22Rv1 (cell line): ENCODE measurements at regions not wholly inside any gene's neighbourhood (a gene's known extent, or its start where the extent isn't known, plus 50 kb on each side); places are given as distances from the start of the nearest gene placed in this dataset.

Source experiments
- H3K27ac ChIP-seq: fragments of 450-650 bp; 2 replicates; pipeline ENCODE4 v1.5.1; 2017
- CTCF ChIP-seq: fragments of 450-650 bp; IDR thresholded peaks from 2 replicates; pipeline ENCODE4 v1.5.1; 2017; ENCODE audit warnings: mild to moderate bottlenecking
- ZFX ChIP-seq: fragments of 450-650 bp; IDR thresholded peaks from 2 replicates; pipeline ENCODE4 v1.6.1; 2017; ENCODE audit warnings: antibody characterized with exemption, borderline replicate concordance

GRCh38 chr10:9018195-9019173 is 964.0 kb downstream of the GATA3 start:
- no peak overlapping the region for H3K27ac ChIP-seq
- TF ChIP-seq ZFX (no peak), CTCF (no peak)

- H3K27ac ChIP-seq = no peak overlapping the region
- no peak for TF ChIP-seq ZFX
- TF ChIP-seq CTCF = no peak
Observed at GRCh38 chr10:9023206-9023605, 968.7 kb downstream of the GATA3 start.

- no peak for TF ChIP-seq CTCF
- TF ChIP-seq ZFX = no peak
- no peak overlapping the region for H3K27ac ChIP-seq
Observed at GRCh38 chr10:9024210-9024609, 969.7 kb downstream of the GATA3 start.

GRCh38 chr10:9028231-9028630 is 973.7 kb downstream of the GATA3 start:
- no peak overlapping the region for H3K27ac ChIP-seq
- no peak for TF ChIP-seq CTCF

GRCh38 chr10:9035355-9035754 is 980.9 kb downstream of the GATA3 start:
- H3K27ac ChIP-seq = no peak overlapping the region
- TF ChIP-seq ZFX (no peak), CTCF (no peak)

GRCh38 chr10:9036711-9037204 is 982.3 kb downstream of the GATA3 start:
- TF ChIP-seq ZFX (no peak), CTCF (no peak)
- H3K27ac ChIP-seq = no peak overlapping the region

GRCh38 chr10:9038146-9038714 is 983.7 kb downstream of the GATA3 start:
- TF ChIP-seq CTCF = no peak
- H3K27ac ChIP-seq = no peak overlapping the region
